Fibroblast of the aortic adventitia (primary cell): ENCODE measurements at regions not wholly inside any gene's neighbourhood (a gene's known extent, or its start where the extent isn't known, plus 50 kb on each side); places are given as distances from the start of the nearest gene placed in this dataset.

ENCODE experiments used
- DNase-seq: peaks from one replicate; pipeline ENCODE4 v3.0.0-alpha.2; 2010; ENCODE audit warnings: low read depth
- H3K4me3 ChIP-seq: 2 replicates; pipeline ENCODE4 v1.5.1; 2011; ENCODE audit warnings: low read depth, mild to moderate bottlenecking, control low read depth, low read length, moderate library complexity
- CTCF ChIP-seq: IDR thresholded peaks from 2 replicates; pipeline ENCODE4 v1.5.1; 2011; ENCODE audit warnings: mild to moderate bottlenecking, low read length, control low read depth, inconsistent platforms; ENCODE audit not compliant: insufficient read depth

GRCh38 chr6:49088631-49089030 is 374.4 kb downstream of the MMUT start:
- H3K4me3 ChIP-seq: no peak overlapping the region
- no peak for TF ChIP-seq CTCF
- DNase-seq: no peak

- no peak for TF ChIP-seq CTCF
- DNase-seq: peak; percentile 73
Observed at GRCh38 chr6:49087369-49087768, 375.7 kb downstream of the MMUT start.

GRCh38 chr6:49082611-49083010 is 380.4 kb downstream of the MMUT start:
- H3K4me3 ChIP-seq: no peak overlapping the region
- no peak for TF ChIP-seq CTCF
- no peak for DNase-seq

More at GRCh38 chr6:49087369-49087768, 375.7 kb downstream of the MMUT start:
- no peak overlapping the region for H3K4me3 ChIP-seq

GRCh38 chr6:49072885-49073620 is 390.0 kb downstream of the MMUT start:
- H3K4me3 ChIP-seq: no peak overlapping the region
- no peak for DNase-seq
- TF ChIP-seq CTCF: no peak

GRCh38 chr6:49072146-49072545 is 390.9 kb downstream of the MMUT start:
- peak; percentile 12 for DNase-seq
- no peak for TF ChIP-seq CTCF
- no peak overlapping the region for H3K4me3 ChIP-seq

GRCh38 chr6:49070411-49070810 is 392.6 kb downstream of the MMUT start:
- no peak overlapping the region for H3K4me3 ChIP-seq
- no peak for DNase-seq
- no peak for TF ChIP-seq CTCF

- H3K4me3 ChIP-seq: no peak overlapping the region
- no peak for DNase-seq
- TF ChIP-seq CTCF: no peak
Observed at GRCh38 chr6:49054311-49054710, 408.7 kb downstream of the MMUT start.
